T-cell (primary cell): ENCODE measurements at regions not wholly inside any gene's neighbourhood (a gene's known extent, or its start where the extent isn't known, plus 50 kb on each side); places are given as distances from the start of the nearest gene placed in this dataset.
"Not testable (repeated sequence)": the region's sequence is repeated elsewhere in the genome, so short reads cannot be mapped to it uniquely, and the experiment has no call there.

Source experiments
- ATAC-seq, 4 experiments: fragments of 200-7000 bp in 3 of 4; fragments of 150-1000 bp in 1 of 4; cut with Tn5 transposase; replicated peaks in 1 of 4; 1 replicate in 3 of 4; 2 replicates in 1 of 4; pipeline ENCODE4 v1.10.0; 2021; ENCODE audit warnings: moderate library complexity in 3 of 4, mild to moderate bottlenecking in 2 of 4, moderate number of reproducible peaks in 1 of 4
- CTCF ChIA-PET, 2 donors: fragments of 300-600 bp; sonication (Branson Sonifier 250); formaldehyde crosslinking; loops; one replicate each; lab custom pipeline; 2022; ENCODE audit warnings: antibody characterized with exemption in 2 of 2; lab: Charles Lee
- POLR2A ChIA-PET, 2 donors: fragments of 300-600 bp; sonication (Branson Sonifier 250); formaldehyde crosslinking; loops; one replicate each; lab custom pipeline; 2022; ENCODE audit warnings: antibody characterized with exemption in 2 of 2; lab: Charles Lee
- DNase-seq, 35 experiments: peaks; one replicate each; pipeline versions ENCODE4 v3.0.0 to v3.0.0-alpha.2; 2013 to 2023
- H3K27ac ChIP-seq: one replicate; pipeline ENCODE4 v1.5.1; 2013; ENCODE audit warnings: low read length
- H3K27me3 ChIP-seq, 2 experiments: replicated peaks in 1 of 2; 1 replicate in 1 of 2; 2 replicates in 1 of 2; pipeline versions ENCODE4 v1.6.1 to v1.7.0; 2013; ENCODE audit warnings: low read length in 1 of 2, mixed read lengths in 1 of 2; ENCODE audit not compliant: control insufficient read depth in 2 of 2, insufficient read depth in 2 of 2; ENCODE audit errors: extremely low read depth in 1 of 2
- H3K36me3 ChIP-seq, 2 donors: 1 replicate in 1 of 2; 2 replicates in 1 of 2; pipeline versions ENCODE4 v1.6.1 to v1.7.0; 2013; ENCODE audit warnings: low read length in 1 of 2; ENCODE audit not compliant: control insufficient read depth in 2 of 2, insufficient read depth in 1 of 2; ENCODE audit errors: extremely low read depth in 1 of 2
- H3K4me1 ChIP-seq, 2 experiments: 1 replicate in 1 of 2; 2 replicates in 1 of 2; pipeline versions ENCODE4 v1.6.1 to v1.7.0; 2013; ENCODE audit warnings: low read length in 2 of 2, mixed read lengths in 1 of 2; ENCODE audit not compliant: insufficient read depth in 2 of 2, control insufficient read depth in 1 of 2; ENCODE audit errors: extremely low read depth in 1 of 2
- H3K4me3 ChIP-seq, 2 donors: 1 replicate in 1 of 2; 2 replicates in 1 of 2; pipeline versions ENCODE4 v1.5.1 to v1.7.0; 2013; ENCODE audit warnings: mild to moderate bottlenecking in 2 of 2, low read length in 1 of 2, moderate library complexity in 1 of 2; ENCODE audit not compliant: control insufficient read depth in 1 of 2; ENCODE audit errors: extremely low read depth in 1 of 2
- H3K9me3 ChIP-seq: 2 replicates; pipeline ENCODE4 v1.7.0; 2013
- H3K27ac Mint-ChIP-seq, 2 donors: one replicate each; pipeline ENCODE4 v1.8.0; 2020 to 2021; ENCODE audit warnings: mild to moderate bottlenecking in 2 of 2, mixed read lengths in 2 of 2
- H3K27me3 Mint-ChIP-seq, 2 donors: one replicate each; pipeline ENCODE4 v1.8.0; 2021 to 2022; ENCODE audit warnings: mixed read lengths in 2 of 2
- H3K36me3 Mint-ChIP-seq: one replicate; pipeline ENCODE4 v1.8.0; 2021; ENCODE audit warnings: mixed read lengths
- H3K4me1 Mint-ChIP-seq, 3 donors: one replicate each; pipeline ENCODE4 v1.8.0; 2020 to 2022; ENCODE audit warnings: mixed read lengths in 3 of 3, mild to moderate bottlenecking in 1 of 3
- H3K4me3 Mint-ChIP-seq, 3 donors: one replicate each; pipeline ENCODE4 v1.8.0; 2020 to 2022; ENCODE audit warnings: mild to moderate bottlenecking in 3 of 3, mixed read lengths in 3 of 3, moderate library complexity in 3 of 3
- H3K9me3 Mint-ChIP-seq, 3 donors: one replicate each; pipeline ENCODE4 v1.8.0; 2020 to 2022; ENCODE audit warnings: mixed read lengths in 3 of 3
- WGBS: methylation state at CpG from one replicate; pipeline ENCODE4 v1.1.5; 2013; ENCODE audit warnings: missing lambda C conversion rate; ENCODE audit not compliant: insufficient coverage; 5-methylcytosine and 5-hydroxymethylcytosine counted together

- H3K36me3 Mint-ChIP-seq, H3K27ac Mint-ChIP-seq, H3K36me3 ChIP-seq, H3K9me3 ChIP-seq, H3K27ac ChIP-seq, CTCF ChIA-PET, H3K4me3 Mint-ChIP-seq, ATAC-seq, H3K4me3 ChIP-seq, H3K4me1 Mint-ChIP-seq, POLR2A ChIA-PET, H3K4me1 ChIP-seq, H3K27me3 ChIP-seq, H3K27me3 Mint-ChIP-seq, DNase-seq: not testable (repeated sequence)
- peaks cover 4 to 11% (median 5%) of the 10 kb centered on the region in 3 donors for H3K9me3 Mint-ChIP-seq
- WGBS = 88% methylated on average over 11 of the region's 12 CpGs
These were observed 415.9 kb upstream of the ZNF722 start for GRCh38 chr7:63582771-63583170.

DNA sequence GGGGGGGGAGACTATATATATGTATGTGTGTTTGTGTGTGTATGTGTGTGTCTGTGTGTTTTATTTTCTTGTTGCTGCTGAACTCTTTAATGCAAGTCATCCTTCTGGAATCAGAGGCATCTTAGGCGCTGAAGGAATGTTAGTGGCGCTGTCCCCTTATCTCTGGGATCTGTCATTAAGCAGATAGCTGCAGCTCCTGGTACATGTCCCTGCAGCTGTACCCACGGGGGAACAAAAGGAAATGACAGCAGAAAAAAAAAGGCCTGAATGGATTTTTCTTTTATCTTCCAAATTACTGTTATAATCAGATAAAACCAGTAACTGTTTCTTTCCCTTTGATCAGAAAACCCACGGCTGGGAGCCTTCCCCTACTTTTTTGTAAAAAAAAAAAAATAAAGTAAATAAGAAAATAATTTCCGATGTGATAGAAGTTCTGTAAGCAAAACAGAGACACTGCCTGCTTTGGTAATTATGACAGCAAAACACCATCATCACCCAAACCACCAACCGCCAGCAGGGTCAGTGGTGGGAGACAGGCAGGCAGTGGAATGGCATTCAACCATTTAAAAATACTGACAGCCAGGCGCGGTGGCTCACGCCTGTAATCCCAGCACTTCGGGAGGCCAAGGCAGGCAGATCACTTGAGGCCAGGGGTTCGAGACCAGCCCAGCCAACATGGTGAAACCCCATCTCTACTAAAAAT is 411.3 kb upstream of the ZNF722 start:
- H3K36me3 Mint-ChIP-seq, ATAC-seq, H3K27me3 Mint-ChIP-seq, H3K9me3 Mint-ChIP-seq, H3K4me1 ChIP-seq, POLR2A ChIA-PET, H3K36me3 ChIP-seq, H3K27me3 ChIP-seq, H3K4me3 Mint-ChIP-seq, CTCF ChIA-PET, H3K9me3 ChIP-seq, H3K27ac ChIP-seq, H3K27ac Mint-ChIP-seq, H3K4me3 ChIP-seq, H3K4me1 Mint-ChIP-seq, DNase-seq: not testable (repeated sequence)
- no CpG with 5 or more reads among the region's 11 CpGs for WGBS

DNA sequence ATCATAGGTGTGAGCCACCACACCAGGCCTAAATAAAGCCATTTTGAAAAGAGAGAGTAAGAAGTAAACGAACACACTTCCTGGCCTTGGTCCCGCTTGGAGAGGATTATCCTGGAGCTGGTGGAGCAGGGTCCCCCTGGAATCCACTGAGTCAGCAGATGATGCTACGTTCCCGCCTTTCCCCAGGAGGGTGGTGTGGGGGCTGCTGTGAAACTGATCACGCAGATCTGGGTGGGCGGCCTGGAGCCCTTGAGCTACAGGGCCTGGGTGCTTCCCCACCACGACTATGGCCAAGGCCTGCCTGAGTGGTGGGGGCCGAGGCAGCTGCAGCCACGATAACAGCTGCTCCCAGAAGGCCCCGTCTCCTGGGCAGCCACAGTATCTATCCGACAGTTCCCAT is 407.4 kb upstream of the ZNF722 start:
- H3K9me3 Mint-ChIP-seq, H3K4me3 ChIP-seq, H3K4me1 Mint-ChIP-seq, H3K4me3 Mint-ChIP-seq, H3K27ac ChIP-seq, H3K27me3 Mint-ChIP-seq, H3K9me3 ChIP-seq, POLR2A ChIA-PET, ATAC-seq, DNase-seq, H3K36me3 ChIP-seq, CTCF ChIA-PET, H3K36me3 Mint-ChIP-seq, H3K27me3 ChIP-seq, H3K4me1 ChIP-seq, H3K27ac Mint-ChIP-seq: not testable (repeated sequence)
- WGBS = no CpG with 5 or more reads among the region's 11 CpGs

DNA sequence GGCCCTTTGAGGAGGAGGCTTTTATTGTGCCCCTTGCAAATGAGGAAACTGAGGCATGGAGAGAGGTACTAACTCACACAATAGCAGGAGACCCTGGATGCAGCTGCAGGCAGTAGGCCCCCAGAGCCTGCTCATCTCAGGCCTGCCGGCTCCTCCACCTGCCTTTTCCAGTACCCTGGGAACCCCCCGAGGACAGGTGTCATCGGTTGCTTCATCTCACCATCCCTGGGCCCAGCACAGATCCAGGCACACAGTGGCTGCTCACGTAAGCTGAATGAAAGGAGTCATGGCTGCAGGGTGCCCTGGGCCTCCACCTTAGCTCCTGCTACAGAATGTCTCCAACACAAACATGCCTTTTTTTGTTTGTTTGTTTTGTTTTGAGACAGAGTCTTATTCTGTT is 394.8 kb upstream of the ZNF722 start:
- H3K9me3 ChIP-seq, POLR2A ChIA-PET, DNase-seq, H3K4me3 ChIP-seq, CTCF ChIA-PET, H3K36me3 Mint-ChIP-seq, H3K36me3 ChIP-seq, H3K27ac Mint-ChIP-seq, H3K27ac ChIP-seq, H3K9me3 Mint-ChIP-seq, H3K4me3 Mint-ChIP-seq, H3K4me1 ChIP-seq, H3K4me1 Mint-ChIP-seq, H3K27me3 Mint-ChIP-seq, ATAC-seq, H3K27me3 ChIP-seq: not testable (repeated sequence)
- no CpG with 5 or more reads among the region's 4 CpGs for WGBS

GRCh38 chr7:63604853-63605252 is 393.8 kb upstream of the ZNF722 start:
- H3K9me3 ChIP-seq, H3K36me3 ChIP-seq, H3K4me1 Mint-ChIP-seq, CTCF ChIA-PET, POLR2A ChIA-PET, H3K27me3 Mint-ChIP-seq, H3K27ac Mint-ChIP-seq, ATAC-seq, H3K4me1 ChIP-seq, H3K27me3 ChIP-seq, H3K4me3 Mint-ChIP-seq, H3K36me3 Mint-ChIP-seq, DNase-seq, H3K27ac ChIP-seq, H3K9me3 Mint-ChIP-seq, H3K4me3 ChIP-seq: not testable (repeated sequence)
- 80% methylated on average over 2 of the region's 8 CpGs for WGBS

GRCh38 chr7:63617595-63617994 is 381.1 kb upstream of the ZNF722 start:
- H3K27me3 Mint-ChIP-seq, H3K4me3 Mint-ChIP-seq, H3K4me1 ChIP-seq, H3K36me3 ChIP-seq, H3K27ac ChIP-seq, H3K27ac Mint-ChIP-seq, H3K4me3 ChIP-seq, DNase-seq, ATAC-seq, H3K9me3 ChIP-seq, CTCF ChIA-PET, H3K4me1 Mint-ChIP-seq, H3K36me3 Mint-ChIP-seq, H3K27me3 ChIP-seq, POLR2A ChIA-PET, H3K9me3 Mint-ChIP-seq: not testable (repeated sequence)
- WGBS = no CpG with 5 or more reads among the region's 13 CpGs

GRCh38 chr7:63620169-63620735 is 378.4 kb upstream of the ZNF722 start:
- H3K27me3 ChIP-seq, CTCF ChIA-PET, H3K9me3 ChIP-seq, H3K27ac ChIP-seq, H3K27ac Mint-ChIP-seq, H3K27me3 Mint-ChIP-seq, H3K36me3 Mint-ChIP-seq, DNase-seq, H3K4me3 ChIP-seq, H3K4me3 Mint-ChIP-seq, POLR2A ChIA-PET, ATAC-seq, H3K4me1 ChIP-seq, H3K9me3 Mint-ChIP-seq, H3K4me1 Mint-ChIP-seq, H3K36me3 ChIP-seq: not testable (repeated sequence)
- WGBS = no CpG with 5 or more reads among the region's 14 CpGs
